ENCODE measurements at regions not wholly inside any gene's neighbourhood (a gene's known extent, or its start where the extent isn't known, plus 50 kb on each side); places are given as distances from the start of the nearest gene placed in this dataset.

DNA sequence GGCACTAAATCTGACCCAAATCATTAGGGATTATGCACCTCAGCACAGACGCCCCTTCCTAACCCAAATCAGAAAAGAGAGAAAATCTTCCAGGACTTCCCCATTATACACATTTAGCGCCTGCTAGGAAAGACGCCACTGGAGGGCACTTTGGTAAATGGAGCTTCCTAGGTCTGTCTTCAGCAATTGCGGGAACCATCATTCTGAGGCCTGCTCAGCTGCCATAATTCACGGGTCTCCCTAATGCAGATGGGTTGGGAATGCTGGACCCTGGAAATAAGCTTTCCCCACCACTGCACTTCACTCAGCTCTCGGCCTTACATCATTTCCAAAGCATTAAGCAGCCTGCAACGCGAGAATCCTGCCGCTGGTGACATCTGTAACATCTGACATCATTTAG, 86.2 kb upstream of the OPCML start:
- TF ChIP-seq, protein P1, sequence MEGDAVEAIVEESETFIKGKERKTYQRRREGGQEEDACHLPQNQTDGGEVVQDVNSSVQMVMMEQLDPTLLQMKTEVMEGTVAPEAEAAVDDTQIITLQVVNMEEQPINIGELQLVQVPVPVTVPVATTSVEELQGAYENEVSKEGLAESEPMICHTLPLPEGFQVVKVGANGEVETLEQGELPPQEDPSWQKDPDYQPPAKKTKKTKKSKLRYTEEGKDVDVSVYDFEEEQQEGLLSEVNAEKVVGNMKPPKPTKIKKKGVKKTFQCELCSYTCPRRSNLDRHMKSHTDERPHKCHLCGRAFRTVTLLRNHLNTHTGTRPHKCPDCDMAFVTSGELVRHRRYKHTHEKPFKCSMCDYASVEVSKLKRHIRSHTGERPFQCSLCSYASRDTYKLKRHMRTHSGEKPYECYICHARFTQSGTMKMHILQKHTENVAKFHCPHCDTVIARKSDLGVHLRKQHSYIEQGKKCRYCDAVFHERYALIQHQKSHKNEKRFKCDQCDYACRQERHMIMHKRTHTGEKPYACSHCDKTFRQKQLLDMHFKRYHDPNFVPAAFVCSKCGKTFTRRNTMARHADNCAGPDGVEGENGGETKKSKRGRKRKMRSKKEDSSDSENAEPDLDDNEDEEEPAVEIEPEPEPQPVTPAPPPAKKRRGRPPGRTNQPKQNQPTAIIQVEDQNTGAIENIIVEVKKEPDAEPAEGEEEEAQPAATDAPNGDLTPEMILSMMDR (IDR thresholded peaks at IDR 0.05 in 4 of 5, conservative IDR thresholded peaks at IDR 0.05 in 1 of 5): no peak
- TF ChIP-seq POLR2A (IDR thresholded peaks at IDR 0.05): no peak

Measured in gastrocnemius medialis (tissue), 4 donors.